22Rv1 (cell line): ENCODE measurements at regions not wholly inside any gene's neighbourhood (a gene's known extent, or its start where the extent isn't known, plus 50 kb on each side); places are given as distances from the start of the nearest gene placed in this dataset.
"Not testable (repeated sequence)": the region's sequence is repeated elsewhere in the genome, so short reads cannot be mapped to it uniquely, and the experiment has no call there.

Experiments used
- H3K27ac ChIP-seq: fragments of 450-650 bp; 2 replicates; pipeline ENCODE4 v1.5.1; 2017
- ZFX ChIP-seq: fragments of 450-650 bp; IDR thresholded peaks from 2 replicates; pipeline ENCODE4 v1.6.1; 2017; ENCODE audit warnings: antibody characterized with exemption, borderline replicate concordance
- TF ChIP-seq, protein P1 (sequence below): fragments of 450-650 bp; IDR thresholded peaks from 2 replicates; pipeline ENCODE4 v1.5.1; 2017; ENCODE audit warnings: mild to moderate bottlenecking

DNA sequence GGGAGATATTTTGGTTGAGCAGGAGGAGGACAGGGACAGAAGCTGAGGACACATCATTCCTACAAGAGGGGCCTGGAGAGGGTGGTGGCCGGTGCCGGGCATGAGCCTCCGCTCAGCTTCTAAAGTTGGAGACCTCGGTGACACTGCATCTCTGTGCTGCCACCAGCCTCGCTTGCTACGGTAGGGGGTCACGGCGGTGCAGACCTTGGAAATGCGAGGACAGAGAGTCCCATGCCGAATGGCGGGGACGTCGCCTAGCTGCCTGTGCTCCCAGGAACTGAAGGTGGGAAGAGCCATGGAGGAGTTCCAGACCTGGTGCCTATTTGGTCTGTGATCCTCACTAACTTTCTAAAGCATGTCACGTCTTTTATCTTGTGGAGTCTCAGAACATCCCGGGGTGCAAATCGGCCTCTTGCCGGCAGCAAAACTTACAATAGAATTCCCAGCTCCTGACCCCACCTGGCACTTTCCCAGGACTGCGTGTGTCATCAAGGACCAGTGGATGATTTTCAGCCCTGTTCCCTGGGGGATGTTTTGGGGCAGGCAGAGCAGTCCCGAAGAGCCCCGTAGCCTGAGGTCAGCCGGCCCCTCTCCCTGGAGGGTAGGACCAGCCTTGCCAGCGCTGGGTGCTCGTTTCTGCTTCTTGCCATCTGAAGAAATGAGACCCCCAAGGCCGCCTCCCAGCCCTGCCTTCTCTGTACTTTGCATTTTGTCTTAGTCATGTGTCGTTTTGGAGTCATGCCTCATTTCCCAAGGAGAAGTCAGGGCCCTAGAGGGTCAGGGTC is 205.8 kb upstream of the SHH start:
- no peak overlapping the region for H3K27ac ChIP-seq
- TF ChIP-seq, protein P1, sequence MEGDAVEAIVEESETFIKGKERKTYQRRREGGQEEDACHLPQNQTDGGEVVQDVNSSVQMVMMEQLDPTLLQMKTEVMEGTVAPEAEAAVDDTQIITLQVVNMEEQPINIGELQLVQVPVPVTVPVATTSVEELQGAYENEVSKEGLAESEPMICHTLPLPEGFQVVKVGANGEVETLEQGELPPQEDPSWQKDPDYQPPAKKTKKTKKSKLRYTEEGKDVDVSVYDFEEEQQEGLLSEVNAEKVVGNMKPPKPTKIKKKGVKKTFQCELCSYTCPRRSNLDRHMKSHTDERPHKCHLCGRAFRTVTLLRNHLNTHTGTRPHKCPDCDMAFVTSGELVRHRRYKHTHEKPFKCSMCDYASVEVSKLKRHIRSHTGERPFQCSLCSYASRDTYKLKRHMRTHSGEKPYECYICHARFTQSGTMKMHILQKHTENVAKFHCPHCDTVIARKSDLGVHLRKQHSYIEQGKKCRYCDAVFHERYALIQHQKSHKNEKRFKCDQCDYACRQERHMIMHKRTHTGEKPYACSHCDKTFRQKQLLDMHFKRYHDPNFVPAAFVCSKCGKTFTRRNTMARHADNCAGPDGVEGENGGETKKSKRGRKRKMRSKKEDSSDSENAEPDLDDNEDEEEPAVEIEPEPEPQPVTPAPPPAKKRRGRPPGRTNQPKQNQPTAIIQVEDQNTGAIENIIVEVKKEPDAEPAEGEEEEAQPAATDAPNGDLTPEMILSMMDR: no peak
- no peak for TF ChIP-seq ZFX

DNA sequence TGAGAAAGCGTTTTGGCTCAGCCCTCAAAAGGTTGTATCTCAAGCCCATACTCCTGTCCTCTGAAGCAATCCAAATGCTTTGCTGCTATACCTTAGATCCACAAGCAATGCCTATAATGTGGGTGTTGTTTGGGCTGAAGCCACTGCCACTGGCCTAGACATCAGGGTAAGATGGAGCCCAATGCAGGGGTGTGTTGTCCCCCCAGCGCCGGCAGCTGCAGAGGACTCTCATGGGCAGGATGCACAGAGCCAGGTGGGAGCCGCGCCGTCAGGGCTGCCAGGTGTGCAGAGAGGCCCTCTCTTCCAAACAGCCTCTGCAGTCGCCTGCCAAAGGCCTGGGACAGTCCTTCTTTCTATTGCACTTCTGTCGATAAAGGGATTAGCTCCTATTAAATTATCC is 205.2 kb upstream of the SHH start:
- TF ChIP-seq, protein P1: no peak
- no peak for TF ChIP-seq ZFX
- H3K27ac ChIP-seq: no peak overlapping the region

DNA sequence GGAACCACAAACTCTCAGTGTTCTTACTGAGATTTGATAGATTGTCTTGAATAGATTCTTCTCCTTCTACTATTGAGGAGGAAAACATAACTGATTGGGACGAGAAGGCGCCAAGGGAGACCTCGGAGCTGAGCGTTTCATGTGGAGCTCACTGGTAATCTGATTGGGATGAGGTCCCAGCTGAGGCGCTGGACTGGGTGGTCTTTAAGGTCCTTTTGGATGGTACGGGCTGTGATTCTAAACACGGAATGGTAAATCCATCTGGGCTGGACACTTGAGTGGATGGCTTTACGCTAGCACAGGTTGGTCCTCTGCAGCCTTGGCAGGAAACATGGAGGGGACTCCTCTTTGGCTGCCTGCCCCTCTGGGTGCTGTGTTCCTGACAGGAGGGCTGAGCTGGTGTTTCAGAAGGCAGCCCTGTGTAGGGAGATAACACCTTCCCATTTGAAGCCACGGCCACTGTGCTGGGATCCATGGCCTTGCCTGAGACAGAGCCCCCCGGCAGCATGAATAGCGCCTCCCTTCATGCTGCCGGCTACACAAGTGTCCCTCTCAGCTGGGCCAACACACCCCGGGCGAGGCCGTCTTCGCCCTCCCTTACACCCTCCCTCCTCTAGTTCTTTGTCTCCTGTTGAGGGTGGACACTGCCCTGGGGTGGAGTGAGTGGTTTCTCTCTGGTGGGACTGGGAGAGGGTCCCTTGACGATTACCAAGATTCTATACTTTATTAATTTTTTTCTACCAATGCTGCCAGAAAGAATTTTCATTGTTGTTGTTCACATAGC is 203.2 kb upstream of the SHH start:
- TF ChIP-seq, protein P1: no peak
- no peak for TF ChIP-seq ZFX
- no peak overlapping the region for H3K27ac ChIP-seq

DNA sequence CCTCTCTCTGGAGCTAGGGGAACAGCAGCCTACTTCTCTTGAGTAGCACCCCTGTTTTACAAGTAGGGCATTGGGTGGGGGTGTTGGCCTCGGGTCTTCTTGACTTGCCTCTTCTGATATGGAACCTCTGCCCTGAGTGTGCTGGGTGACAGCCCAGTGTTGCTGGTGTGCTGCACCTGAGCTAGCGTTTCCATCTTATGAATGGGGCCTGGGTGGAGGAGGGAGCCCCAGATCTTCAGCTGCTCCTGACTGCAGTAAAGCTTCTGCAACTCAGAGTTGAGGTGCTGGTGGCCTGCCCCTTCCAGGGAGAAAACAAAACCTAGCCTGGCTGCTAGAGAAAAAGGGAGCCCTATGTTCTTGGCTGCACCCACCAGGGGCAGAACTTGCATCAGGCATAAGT is 202.5 kb upstream of the SHH start:
- no peak overlapping the region for H3K27ac ChIP-seq
- TF ChIP-seq ZFX: no peak
- TF ChIP-seq, protein P1: no peak

DNA sequence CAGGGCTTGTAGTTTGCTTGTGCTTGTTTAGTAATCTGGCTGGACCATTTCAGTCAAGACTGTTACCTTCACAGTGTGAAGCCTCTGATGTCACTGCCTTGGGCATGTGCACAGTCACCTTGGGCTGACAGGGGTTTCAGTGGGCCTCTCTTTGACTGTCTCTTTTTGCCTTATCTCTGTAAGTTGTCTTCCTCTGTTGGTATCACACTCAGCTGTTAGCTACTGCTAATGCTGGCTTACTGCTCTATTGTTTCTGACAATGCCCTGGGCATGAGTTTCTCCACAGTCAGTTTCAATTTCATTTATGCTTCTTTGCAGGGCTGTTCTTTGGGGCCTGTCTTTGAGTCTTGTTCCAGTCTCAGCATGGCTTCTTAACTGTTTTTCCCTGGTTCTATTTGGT is 201.9 kb upstream of the SHH start:
- H3K27ac ChIP-seq: no peak overlapping the region
- no peak for TF ChIP-seq ZFX
- TF ChIP-seq, protein P1: no peak

DNA sequence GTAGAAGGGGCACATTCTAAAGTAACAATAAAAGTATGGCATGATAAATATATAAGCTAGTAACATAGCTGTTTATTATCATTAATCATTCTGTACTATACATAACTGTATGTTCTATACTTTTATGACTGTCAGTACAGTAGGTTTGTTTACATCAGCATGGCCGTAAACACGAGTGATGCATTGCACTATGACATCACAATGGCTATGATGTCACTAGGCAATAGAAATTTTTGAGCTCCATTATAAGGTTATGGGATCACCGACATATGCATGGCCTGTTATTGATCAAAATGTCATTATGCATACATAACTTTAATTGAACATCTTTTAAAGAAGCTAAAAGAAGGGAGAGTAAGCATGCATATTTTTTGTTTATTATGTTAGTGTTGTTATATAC is 200.1 kb upstream of the SHH start:
- TF ChIP-seq, protein P1: no peak
- TF ChIP-seq ZFX: no peak
- no peak overlapping the region for H3K27ac ChIP-seq

DNA sequence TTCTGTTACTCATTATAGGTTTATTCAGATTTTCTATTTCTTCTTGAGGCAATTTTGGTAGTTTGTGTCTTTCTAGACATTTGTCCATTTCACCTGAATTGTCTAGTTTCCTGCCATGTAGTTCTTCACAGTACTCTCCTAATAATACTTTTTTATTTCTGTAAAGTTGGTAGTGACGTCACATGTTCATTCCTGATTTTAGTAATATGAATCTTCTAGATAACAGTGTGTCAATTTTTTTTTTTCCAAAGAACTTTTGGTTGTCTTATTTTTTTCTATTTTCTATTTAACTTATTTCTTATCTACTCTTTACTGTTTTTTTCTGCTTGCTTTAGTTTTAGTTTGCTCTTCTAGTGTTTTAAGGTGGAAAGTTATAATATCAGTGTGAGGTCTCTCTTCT is 197.3 kb upstream of the SHH start:
- no peak for TF ChIP-seq ZFX
- TF ChIP-seq, protein P1: no peak
- H3K27ac ChIP-seq: no peak overlapping the region

DNA sequence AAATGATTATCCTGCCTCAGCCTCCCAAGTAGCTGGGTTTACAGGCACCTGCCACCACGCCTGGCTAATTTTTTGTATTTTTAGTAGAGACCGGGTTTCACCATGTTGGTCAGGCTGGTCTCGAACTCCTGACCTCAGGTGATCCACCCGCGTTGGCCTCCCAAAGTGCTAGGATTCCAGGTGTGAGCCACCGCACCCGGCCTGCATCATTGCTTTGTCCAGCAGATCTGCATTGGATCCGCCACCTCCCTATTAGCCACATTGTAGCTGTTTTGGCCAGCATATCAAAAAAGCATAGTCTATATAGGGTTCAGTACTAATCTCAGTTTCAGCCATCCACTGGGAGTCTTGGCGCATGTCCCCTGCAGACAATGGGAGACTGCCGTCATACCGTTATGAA is 194.6 kb upstream of the SHH start:
- H3K27ac ChIP-seq: not testable (repeated sequence)
